Calu3 (cell line): ENCODE measurements at regions not wholly inside any gene's neighbourhood (a gene's known extent, or its start where the extent isn't known, plus 50 kb on each side); places are given as distances from the start of the nearest gene placed in this dataset.

ENCODE experiments used
- BruUV-seq: library from RNA; stranded (reverse); fragments of 400-500 nt; replicated peaks from 2 replicates; lab custom pipeline; 2021; lab: Mats Ljungman, UMichigan
- CTCF ChIA-PET: fragments of 300-600 bp; sonication (Branson Sonifier 250); formaldehyde crosslinking; loops from one replicate; lab custom pipeline; 2022; ENCODE audit warnings: antibody characterized with exemption; lab: Charles Lee
- DNase-seq: peaks from one replicate; pipeline ENCODE4 v3.0.0; 2022
- H3K27ac Mint-ChIP-seq: one replicate; pipeline ENCODE4 v1.8.0; 2022; ENCODE audit warnings: mixed read lengths; ENCODE audit not compliant: unreplicated experiment
- H3K27me3 Mint-ChIP-seq: one replicate; pipeline ENCODE4 v1.8.0; 2022; ENCODE audit warnings: mixed read lengths; ENCODE audit not compliant: unreplicated experiment
- H3K36me3 Mint-ChIP-seq: one replicate; pipeline ENCODE4 v1.8.0; 2022; ENCODE audit warnings: mild to moderate bottlenecking, moderate library complexity, mixed read lengths; ENCODE audit not compliant: insufficient read depth, unreplicated experiment
- H3K4me1 Mint-ChIP-seq: one replicate; pipeline ENCODE4 v1.8.0; 2022; ENCODE audit warnings: mild to moderate bottlenecking, low read depth, mixed read lengths; ENCODE audit not compliant: unreplicated experiment
- H3K4me3 Mint-ChIP-seq: one replicate; pipeline ENCODE4 v1.8.0; 2022; ENCODE audit warnings: mild to moderate bottlenecking, low read depth, moderate library complexity, mixed read lengths; ENCODE audit not compliant: unreplicated experiment
- H3K9me3 Mint-ChIP-seq: one replicate; pipeline ENCODE4 v1.8.0; 2022; ENCODE audit warnings: low read depth, mixed read lengths; ENCODE audit not compliant: unreplicated experiment
- CTCF ChIP-seq: fragments of 200-600 bp; IDR thresholded peaks from one replicate; pipeline ENCODE4 v1.8.0; 2022; ENCODE audit warnings: antibody characterized with exemption; ENCODE audit not compliant: unreplicated experiment
- intact Hi-C: fragments of 100-400 bp; cut with micrococcal nuclease; formaldehyde crosslinking; loops from one replicate; pipeline ENCODE4 v1.10.0; 2022; ENCODE audit not compliant: unreplicated experiment

- CTCF ChIA-PET, result no interaction called here
- Mint-ChIP-seq H3K27ac (no peak overlapping the region), H3K27me3 (no peaks in the 10 kb centered on the region), H3K4me1 (no peaks in the 10 kb centered on the region), H3K9me3 (peaks cover 2% of the 10 kb centered on the region), H3K36me3 (no peaks in the 10 kb centered on the region), H3K4me3 (no peak overlapping the region)
- intact Hi-C loops, result no loop called here
- BruUV-seq, result no TSS peak
- no peak for TF ChIP-seq CTCF
- DNase-seq, result no peak
Observed at GRCh38 chr13:80740071-80740470, 399.1 kb upstream of the SPRY2 start.

DNA sequence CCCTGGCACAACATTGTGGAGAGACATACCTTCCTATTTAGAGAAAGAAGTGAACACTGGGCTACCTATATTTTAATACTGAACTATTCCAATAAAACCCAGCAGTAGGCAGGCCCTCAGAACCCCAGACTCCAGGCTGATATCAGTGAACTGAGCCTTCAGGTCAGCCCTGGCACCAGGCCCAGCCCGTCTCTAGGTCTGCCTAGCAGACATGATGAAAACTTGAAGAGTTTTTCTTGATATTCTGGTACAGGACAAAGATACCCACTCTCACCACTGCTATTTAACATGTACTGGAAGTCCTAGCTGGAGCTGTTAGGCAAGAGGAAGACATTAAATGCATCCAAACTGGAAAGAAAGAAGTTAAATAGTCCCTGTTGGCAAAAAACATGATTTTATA lies 396.6 kb upstream of the SPRY2 start:
- Mint-ChIP-seq H3K27me3 (no peaks in the 10 kb centered on the region), H3K4me1 (no peaks in the 10 kb centered on the region), H3K36me3 (no peaks in the 10 kb centered on the region), H3K27ac (no peak overlapping the region), H3K4me3 (no peak overlapping the region), H3K9me3 (peaks cover 2% of the 10 kb centered on the region)
- DNase-seq, result no peak
- no TSS peak for BruUV-seq
- TF ChIP-seq CTCF, result no peak
- CTCF ChIA-PET, result no interaction called here
- intact Hi-C loops, result no loop called here

- Mint-ChIP-seq H3K27me3 (no peaks in the 10 kb centered on the region), H3K27ac (no peak overlapping the region), H3K4me3 (no peak overlapping the region), H3K9me3 (no peaks in the 10 kb centered on the region), H3K4me1 (no peaks in the 10 kb centered on the region), H3K36me3 (no peaks in the 10 kb centered on the region)
- intact Hi-C loops, result no loop called here
- BruUV-seq, result no TSS peak
- no peak for TF ChIP-seq CTCF
- CTCF ChIA-PET, result no interaction called here
- no peak for DNase-seq
Observed at GRCh38 chr13:80727321-80727975, 386.5 kb upstream of the SPRY2 start.

DNA sequence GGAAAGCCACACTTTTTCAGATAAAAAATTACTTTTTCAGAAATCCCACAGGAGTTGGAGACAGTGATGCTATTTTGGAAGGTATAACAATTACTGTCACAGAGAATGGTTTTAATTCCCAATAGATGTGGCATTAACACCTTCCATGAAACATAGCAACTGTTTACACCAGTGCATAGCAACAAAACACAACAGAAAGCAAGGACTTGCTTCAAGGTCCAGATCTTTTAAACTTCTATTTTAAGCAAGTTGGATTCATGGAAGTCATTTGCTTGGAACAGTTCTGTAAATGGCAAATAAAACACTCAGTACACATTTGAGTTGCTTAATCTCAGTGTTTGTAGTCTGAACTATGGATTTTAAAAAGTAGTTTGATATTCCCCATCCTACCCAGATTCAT lies 385.9 kb upstream of the SPRY2 start:
- Mint-ChIP-seq H3K27me3 (no peaks in the 10 kb centered on the region), H3K4me1 (no peaks in the 10 kb centered on the region), H3K9me3 (no peaks in the 10 kb centered on the region), H3K36me3 (no peaks in the 10 kb centered on the region), H3K27ac (no peak overlapping the region), H3K4me3 (no peak overlapping the region)
- intact Hi-C loops, result no loop called here
- CTCF ChIA-PET, result no interaction called here
- DNase-seq, result no peak
- no TSS peak for BruUV-seq
- no peak for TF ChIP-seq CTCF
